ENCODE measurements at regions not wholly inside any gene's neighbourhood (a gene's known extent, or its start where the extent isn't known, plus 50 kb on each side); places are given as distances from the start of the nearest gene placed in this dataset.

DNA sequence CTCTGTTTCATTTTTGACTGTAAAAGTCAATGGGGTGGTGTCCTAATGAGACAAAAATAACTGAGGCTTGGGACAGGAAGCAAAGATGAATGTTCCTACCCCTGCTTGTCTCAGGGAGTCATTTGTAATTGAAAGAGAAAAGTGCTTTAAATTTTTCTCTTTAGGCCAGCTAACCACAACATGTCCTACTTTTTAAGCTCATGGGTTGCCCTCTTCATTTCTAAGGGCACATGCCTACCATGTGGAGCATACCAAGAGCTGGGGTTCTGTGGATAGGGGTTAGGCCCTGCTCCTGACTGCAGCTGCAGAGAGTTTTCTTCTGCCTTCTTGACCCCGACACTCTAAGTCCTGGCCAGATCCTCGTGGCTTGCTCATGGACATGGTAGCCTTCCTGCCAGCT is 96.8 kb upstream of the ARL4C start:
- no peak for TF ChIP-seq CTCF (conservative IDR thresholded peaks at IDR 0.05)
- H3K27ac ChIP-seq, result no peak overlapping the region

DNA sequence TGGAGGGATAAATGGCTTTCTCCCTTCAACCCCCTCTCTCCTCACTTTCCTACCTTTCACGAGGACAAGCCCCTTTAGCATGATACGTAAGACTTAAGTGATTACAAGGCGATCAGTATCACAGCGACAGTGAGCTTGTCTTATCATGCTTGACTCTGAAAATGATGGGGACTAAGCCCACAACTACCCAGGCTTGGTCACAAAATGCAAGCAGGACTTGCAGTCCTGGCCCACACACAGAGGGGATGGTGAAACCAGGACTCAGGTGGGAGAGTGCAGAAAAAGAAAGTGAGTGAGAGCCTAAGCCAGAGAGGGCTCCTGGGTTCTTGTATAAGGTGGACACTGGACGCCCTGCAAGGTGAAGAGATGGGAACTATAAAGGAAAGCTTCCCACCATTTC is 95.7 kb upstream of the ARL4C start:
- TF ChIP-seq CTCF (conservative IDR thresholded peaks at IDR 0.05), result no peak
- H3K27ac ChIP-seq, result no peak overlapping the region

GRCh38 chr2:234590076-234590475 is 93.2 kb upstream of the ARL4C start:
- no peak overlapping the region for H3K27ac ChIP-seq
- TF ChIP-seq CTCF (conservative IDR thresholded peaks at IDR 0.05), result no peak

DNA sequence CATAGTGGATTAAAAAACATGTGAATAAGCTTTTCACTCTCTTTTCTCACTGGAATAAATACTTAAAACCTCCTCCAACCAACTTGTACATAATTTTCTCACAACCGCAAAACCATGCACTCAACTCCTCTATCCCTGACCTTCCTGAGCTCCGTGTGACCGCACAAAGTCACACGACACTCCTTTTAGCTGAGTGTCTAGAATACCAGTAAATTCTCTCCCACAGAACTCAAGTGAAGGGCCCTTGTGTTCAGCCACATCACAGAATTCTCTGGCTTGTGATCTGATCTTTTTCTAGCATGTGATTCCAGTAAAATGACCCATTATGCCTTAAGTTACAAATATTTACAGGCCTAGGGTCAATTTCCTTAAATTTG is 91.2 kb upstream of the ARL4C start:
- no peak overlapping the region for H3K27ac ChIP-seq
- no peak for TF ChIP-seq CTCF (conservative IDR thresholded peaks at IDR 0.05)

DNA sequence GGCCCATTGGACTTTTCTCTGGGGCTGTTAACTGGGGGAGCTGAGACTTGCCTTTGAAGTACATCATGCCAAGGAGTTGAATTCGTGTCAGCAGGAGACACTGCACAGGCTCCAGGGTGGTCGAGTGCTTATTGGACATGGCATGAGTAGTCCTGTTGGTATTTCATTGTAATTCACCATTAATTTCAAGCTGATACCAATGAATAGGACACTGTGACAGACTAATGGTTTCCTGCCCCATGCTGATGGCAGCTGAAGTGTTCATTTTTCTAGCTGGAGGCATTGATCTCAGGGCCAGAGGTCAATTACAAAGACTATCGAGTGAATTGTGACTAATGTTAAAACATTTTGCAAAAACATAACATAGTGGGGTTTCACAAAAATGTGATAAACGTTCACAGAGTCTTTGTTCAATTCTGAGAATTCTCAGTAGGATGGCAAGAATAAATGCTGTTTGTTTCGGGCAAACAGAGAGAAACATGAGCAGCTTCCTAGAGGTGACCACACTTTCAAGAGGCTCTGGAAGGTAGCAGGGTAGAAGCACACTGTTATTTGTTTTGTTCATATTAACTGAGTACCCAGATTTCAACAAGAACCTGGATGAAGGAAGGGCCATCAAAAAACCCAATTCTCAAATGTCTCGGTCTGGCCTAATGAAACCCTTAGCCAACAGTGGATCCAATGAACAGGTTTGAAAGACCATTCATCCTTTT is 90.6 kb upstream of the ARL4C start:
- no peak overlapping the region for H3K27ac ChIP-seq
- no peak for TF ChIP-seq CTCF (conservative IDR thresholded peaks at IDR 0.05)

GRCh38 chr2:234583331-234583730 is 86.5 kb upstream of the ARL4C start:
- no peak overlapping the region for H3K27ac ChIP-seq
- TF ChIP-seq CTCF (conservative IDR thresholded peaks at IDR 0.05), result no peak

DNA sequence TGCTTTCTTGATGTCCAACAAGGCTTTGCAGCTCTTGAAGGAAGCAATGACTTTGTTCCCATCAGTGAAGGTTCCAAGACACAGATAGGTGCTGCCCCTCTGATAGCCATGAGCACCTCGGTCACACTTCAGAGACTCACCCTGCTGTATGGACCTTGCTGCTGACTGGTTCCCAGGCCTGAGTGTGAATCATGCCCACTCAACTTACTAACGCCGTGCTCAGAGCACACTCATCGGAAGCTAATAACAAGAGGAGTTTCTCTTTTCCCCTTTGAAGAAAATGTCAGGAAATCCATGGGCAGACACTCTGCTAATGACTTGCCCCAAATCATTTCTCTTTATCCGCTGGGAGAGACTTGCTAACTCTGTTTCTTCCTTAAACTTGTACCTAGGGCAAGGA is 83.8 kb upstream of the ARL4C start:
- no peak for TF ChIP-seq CTCF (conservative IDR thresholded peaks at IDR 0.05)
- H3K27ac ChIP-seq, result no peak overlapping the region

Data from VCaP (cell line).